Left lung (tissue), 4 donors: ENCODE measurements at regions not wholly inside any gene's neighbourhood (a gene's known extent, or its start where the extent isn't known, plus 50 kb on each side); places are given as distances from the start of the nearest gene placed in this dataset.

Experiments used
- ATAC-seq: fragments of 200-7000 bp; cut with Tn5 transposase; one replicate; pipeline ENCODE4 v1.9.1; 2020; ENCODE audit warnings: moderate library complexity
- DNase-seq, 4 donors: peaks; one replicate each; pipeline ENCODE4 v3.0.0-alpha.2; 2013 to 2020
- H3K27ac ChIP-seq, 2 donors: fragments of 200-600 bp; sonication (generic) in 1 of 2; one replicate each; pipeline versions ENCODE4 v1.5.0 to v1.8.0; 2020 to 2021
- H3K27me3 ChIP-seq, 2 donors: fragments of 200-600 bp; sonication (generic) in 1 of 2; one replicate each; pipeline versions ENCODE4 v1.5.0 to v1.8.0; 2020 to 2021
- H3K36me3 ChIP-seq, 2 donors: fragments of 200-600 bp; sonication (generic) in 1 of 2; one replicate each; pipeline versions ENCODE4 v1.5.0 to v1.8.0; 2020 to 2021
- H3K4me1 ChIP-seq, 2 donors: fragments of 200-600 bp; one replicate each; pipeline ENCODE4 v1.8.0; 2021
- H3K4me3 ChIP-seq, 2 donors: fragments of 200-600 bp; sonication (generic) in 1 of 2; one replicate each; pipeline versions ENCODE4 v1.5.0 to v1.8.0; 2020 to 2021; ENCODE audit warnings: mild to moderate bottlenecking in 1 of 2
- H3K9me3 ChIP-seq, 2 donors: fragments of 200-600 bp; sonication (generic) in 1 of 2; one replicate each; pipeline versions ENCODE4 v1.5.0 to v1.8.0; 2020 to 2021
- intact Hi-C, 2 donors: fragments of 100-400 bp; cut with DNase I; formaldehyde crosslinking; loops; one replicate each; pipeline versions ENCODE4 v1.11.2 to v1.14.2; 2022
- TF ChIP-seq, protein P1 (sequence below), 2 donors: fragments of 200-600 bp; sonication (generic) in 1 of 2; IDR thresholded peaks; one replicate each; pipeline versions ENCODE4 v1.5.0 to v1.8.0; 2021; ENCODE audit warnings: antibody characterized with exemption in 2 of 2
- donor health status: DM: no; HTN: yes; CAD: no.
- donor health status: DM: no; HTN: no; CAD: no.

- Histone ChIP-seq H3K4me1 (no peaks in the 10 kb centered on the region), H3K27ac (no peak overlapping the region), H3K4me3 (no peak overlapping the region), H3K27me3 (peaks cover 0 to 22% of the 10 kb centered on the region in 2 donors), H3K36me3 (no peaks in the 10 kb centered on the region), H3K9me3 (no peaks in the 10 kb centered on the region)
- DNase-seq (no peak), ATAC-seq (no peak)
- intact Hi-C loops = no loop called here
- TF ChIP-seq, protein P1, sequence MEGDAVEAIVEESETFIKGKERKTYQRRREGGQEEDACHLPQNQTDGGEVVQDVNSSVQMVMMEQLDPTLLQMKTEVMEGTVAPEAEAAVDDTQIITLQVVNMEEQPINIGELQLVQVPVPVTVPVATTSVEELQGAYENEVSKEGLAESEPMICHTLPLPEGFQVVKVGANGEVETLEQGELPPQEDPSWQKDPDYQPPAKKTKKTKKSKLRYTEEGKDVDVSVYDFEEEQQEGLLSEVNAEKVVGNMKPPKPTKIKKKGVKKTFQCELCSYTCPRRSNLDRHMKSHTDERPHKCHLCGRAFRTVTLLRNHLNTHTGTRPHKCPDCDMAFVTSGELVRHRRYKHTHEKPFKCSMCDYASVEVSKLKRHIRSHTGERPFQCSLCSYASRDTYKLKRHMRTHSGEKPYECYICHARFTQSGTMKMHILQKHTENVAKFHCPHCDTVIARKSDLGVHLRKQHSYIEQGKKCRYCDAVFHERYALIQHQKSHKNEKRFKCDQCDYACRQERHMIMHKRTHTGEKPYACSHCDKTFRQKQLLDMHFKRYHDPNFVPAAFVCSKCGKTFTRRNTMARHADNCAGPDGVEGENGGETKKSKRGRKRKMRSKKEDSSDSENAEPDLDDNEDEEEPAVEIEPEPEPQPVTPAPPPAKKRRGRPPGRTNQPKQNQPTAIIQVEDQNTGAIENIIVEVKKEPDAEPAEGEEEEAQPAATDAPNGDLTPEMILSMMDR (IDR thresholded peaks at IDR 0.05) = no peak
These were observed 68.0 kb upstream of the INSIG1 start for GRCh38 chr7:155229548-155230168.

DNA sequence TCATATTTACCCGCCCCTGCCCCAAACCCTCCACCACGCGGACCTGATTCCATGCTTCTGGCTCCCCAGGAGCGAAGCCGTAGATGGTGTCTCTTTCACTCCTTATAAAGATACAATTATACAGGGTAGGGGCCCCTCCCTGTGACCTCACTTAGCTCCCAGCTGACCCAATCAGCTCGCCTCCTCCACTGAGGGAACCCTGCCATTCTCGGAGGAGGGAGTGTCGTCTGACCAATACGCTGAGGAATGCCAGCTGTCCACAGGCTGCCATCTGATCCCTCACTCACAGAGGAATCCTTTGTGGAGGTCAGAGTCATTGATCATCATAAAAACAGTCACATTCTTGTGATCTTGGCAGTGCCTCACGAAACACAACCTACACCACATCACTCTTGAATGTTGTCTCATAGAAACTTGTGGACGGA is 67.5 kb upstream of the INSIG1 start:
- Histone ChIP-seq H3K4me3 (no peak overlapping the region), H3K36me3 (no peaks in the 10 kb centered on the region), H3K4me1 (no peaks in the 10 kb centered on the region), H3K9me3 (no peaks in the 10 kb centered on the region), H3K27me3 (peaks cover 0 to 22% of the 10 kb centered on the region in 2 donors), H3K27ac (no peak overlapping the region)
- DNase-seq (no peak), ATAC-seq (peak; percentile 33)
- intact Hi-C loops = no loop called here
- TF ChIP-seq, protein P1 (IDR thresholded peaks at IDR 0.05) = no peak

GRCh38 chr7:155231241-155231800 is 66.4 kb upstream of the INSIG1 start:
- intact Hi-C loops = no loop called here
- TF ChIP-seq, protein P1 (IDR thresholded peaks at IDR 0.05) = no peak

GRCh38 chr7:155231941-155232340 is 65.7 kb upstream of the INSIG1 start:
- no peaks in the 10 kb centered on the region for H3K9me3 ChIP-seq
- intact Hi-C loops = no loop called here
- H3K4me1 ChIP-seq = no peaks in the 10 kb centered on the region
- TF ChIP-seq, protein P1 (IDR thresholded peaks at IDR 0.05) = no peak
- DNase-seq = peak in 1 of 4 donors; percentile 40
- no peak overlapping the region for H3K4me3 ChIP-seq
- no peak for ATAC-seq
- H3K27me3 ChIP-seq = peaks cover 0 to 11% of the 10 kb centered on the region in 2 donors
- no peak overlapping the region for H3K27ac ChIP-seq
- H3K36me3 ChIP-seq = no peaks in the 10 kb centered on the region

More at GRCh38 chr7:155231241-155231800, 66.4 kb upstream of the INSIG1 start:
- H3K27ac ChIP-seq = no peak overlapping the region
- no peak for ATAC-seq
- H3K4me1 ChIP-seq = no peaks in the 10 kb centered on the region
- peaks cover 0 to 17% of the 10 kb centered on the region in 2 donors for H3K27me3 ChIP-seq
- no peaks in the 10 kb centered on the region for H3K36me3 ChIP-seq
- no peaks in the 10 kb centered on the region for H3K9me3 ChIP-seq
- H3K4me3 ChIP-seq = no peak overlapping the region
- DNase-seq = peak in 1 of 4 donors; percentile 41

DNA sequence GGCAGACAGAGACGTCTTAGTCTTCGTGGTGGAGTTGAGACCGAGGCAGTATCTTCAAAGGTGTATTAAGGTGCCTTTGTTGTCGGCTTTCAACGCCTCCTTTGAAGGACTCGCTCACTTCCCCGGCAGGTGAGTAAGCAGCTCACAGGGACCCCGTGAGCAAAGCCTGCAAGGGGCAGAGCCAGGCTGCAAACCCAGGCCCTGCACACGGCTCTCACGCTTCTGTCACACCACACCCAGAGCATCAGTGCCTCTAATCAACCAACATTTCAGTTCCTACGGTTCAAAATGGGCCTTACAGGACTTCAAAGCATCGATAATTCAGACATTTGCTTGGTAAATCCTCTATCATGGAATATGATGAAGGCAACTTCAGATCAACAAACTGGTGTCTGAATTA is 64.8 kb upstream of the INSIG1 start:
- Histone ChIP-seq H3K4me3 (no peak overlapping the region), H3K27ac (no peak overlapping the region), H3K36me3 (no peaks in the 10 kb centered on the region), H3K4me1 (no peaks in the 10 kb centered on the region), H3K27me3 (peaks cover 0 to 1% of the 10 kb centered on the region in 2 donors), H3K9me3 (no peaks in the 10 kb centered on the region)
- DNase-seq = no peak
- ATAC-seq = no peak
- intact Hi-C loops = no loop called here
- TF ChIP-seq, protein P1 (IDR thresholded peaks at IDR 0.05) = no peak
